Activated T-helper 17 cell treated with anti-CD3 and anti-CD28 coated beads, Interleukin-2, amount 50 U/mL, for 72 hours (primary cell): ENCODE measurements at regions not wholly inside any gene's neighbourhood (a gene's known extent, or its start where the extent isn't known, plus 50 kb on each side); places are given as distances from the start of the nearest gene placed in this dataset.

Source experiments
- ATAC-seq: fragments of 150-1000 bp; cut with Tn5 transposase; replicated peaks from 2 replicates; pipeline ENCODE4 v1.10.0; 2021; ENCODE audit warnings: mild to moderate bottlenecking, moderate library complexity
- H3K27ac Mint-ChIP-seq: one replicate; pipeline ENCODE4 v1.8.0; 2022; ENCODE audit warnings: mixed read lengths
- H3K27me3 Mint-ChIP-seq: one replicate; pipeline ENCODE4 v1.8.0; 2022; ENCODE audit warnings: mixed read lengths
- H3K36me3 Mint-ChIP-seq: one replicate; pipeline ENCODE4 v1.8.0; 2022; ENCODE audit warnings: low read depth, mild to moderate bottlenecking, mixed read lengths
- H3K4me1 Mint-ChIP-seq: one replicate; pipeline ENCODE4 v1.8.0; 2022; ENCODE audit warnings: mixed read lengths
- H3K4me3 Mint-ChIP-seq: one replicate; pipeline ENCODE4 v1.8.0; 2022; ENCODE audit warnings: mild to moderate bottlenecking, mixed read lengths
- H3K9me3 Mint-ChIP-seq: one replicate; pipeline ENCODE4 v1.8.0; 2022; ENCODE audit warnings: mixed read lengths

GRCh38 chr15:94791008-94791407 lies 559.6 kb downstream of the MCTP2 start:
- Mint-ChIP-seq H3K36me3 (no peaks in the 10 kb centered on the region), H3K9me3 (peaks cover 16% of the 10 kb centered on the region), H3K27me3 (peaks cover 4% of the 10 kb centered on the region), H3K27ac (no peak overlapping the region), H3K4me1 (no peaks in the 10 kb centered on the region), H3K4me3 (no peak overlapping the region)
- no peak for ATAC-seq

- ATAC-seq = no peak
- H3K27ac Mint-ChIP-seq = no peak overlapping the region
- no peaks in the 10 kb centered on the region for H3K4me1 Mint-ChIP-seq
- H3K36me3 Mint-ChIP-seq = no peaks in the 10 kb centered on the region
- no peak overlapping the region for H3K4me3 Mint-ChIP-seq
- peaks cover 4% of the 10 kb centered on the region for H3K27me3 Mint-ChIP-seq
- H3K9me3 Mint-ChIP-seq = peaks cover 16% of the 10 kb centered on the region
Measured at GRCh38 chr15:94791510-94791909, 560.1 kb downstream of the MCTP2 start.

- no peak for ATAC-seq
- no peak overlapping the region for H3K27ac Mint-ChIP-seq
- no peaks in the 10 kb centered on the region for H3K36me3 Mint-ChIP-seq
- H3K4me3 Mint-ChIP-seq = no peak overlapping the region
- H3K9me3 Mint-ChIP-seq = peaks cover 16% of the 10 kb centered on the region
- H3K4me1 Mint-ChIP-seq = no peaks in the 10 kb centered on the region
- peaks cover 4% of the 10 kb centered on the region for H3K27me3 Mint-ChIP-seq
Measured at GRCh38 chr15:94792196-94792595, 560.8 kb downstream of the MCTP2 start.

DNA sequence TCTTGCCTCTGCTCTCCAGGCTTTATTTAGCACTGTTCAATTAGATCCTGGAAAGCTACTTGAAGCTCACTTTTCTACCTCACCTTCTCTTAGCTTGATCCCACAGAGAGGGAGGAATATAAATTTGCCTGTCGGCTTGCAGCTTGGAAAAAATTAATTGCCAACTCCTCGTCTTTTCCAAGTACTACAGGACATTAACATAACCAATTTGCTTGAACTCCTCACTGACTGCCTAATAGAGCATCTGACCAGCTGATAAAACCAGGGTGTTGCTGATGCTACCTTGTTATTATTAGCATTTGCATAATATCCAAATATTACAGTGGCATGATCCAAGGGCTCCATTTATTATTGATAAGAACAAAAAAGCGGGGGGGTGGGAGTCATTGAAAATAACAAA lies 561.8 kb downstream of the MCTP2 start:
- H3K36me3 Mint-ChIP-seq = no peaks in the 10 kb centered on the region
- peaks cover 4% of the 10 kb centered on the region for H3K27me3 Mint-ChIP-seq
- ATAC-seq = no peak
- H3K4me1 Mint-ChIP-seq = no peaks in the 10 kb centered on the region
- peaks cover 13% of the 10 kb centered on the region for H3K9me3 Mint-ChIP-seq
- no peak overlapping the region for H3K4me3 Mint-ChIP-seq
- no peak overlapping the region for H3K27ac Mint-ChIP-seq

- no peak for ATAC-seq
- Mint-ChIP-seq H3K4me3 (no peak overlapping the region), H3K27ac (no peak overlapping the region), H3K36me3 (no peaks in the 10 kb centered on the region), H3K9me3 (peaks cover 12% of the 10 kb centered on the region), H3K27me3 (peaks cover 4% of the 10 kb centered on the region), H3K4me1 (no peaks in the 10 kb centered on the region)
Measured at GRCh38 chr15:94793641-94794040, 562.3 kb downstream of the MCTP2 start.

GRCh38 chr15:94804613-94805012 lies 573.3 kb downstream of the MCTP2 start:
- H3K4me1 Mint-ChIP-seq = no peaks in the 10 kb centered on the region
- no peak overlapping the region for H3K27ac Mint-ChIP-seq
- ATAC-seq = no peak
- H3K9me3 Mint-ChIP-seq = peaks cover 8% of the 10 kb centered on the region
- H3K4me3 Mint-ChIP-seq = no peak overlapping the region
- no peaks in the 10 kb centered on the region for H3K36me3 Mint-ChIP-seq
- peaks cover 4% of the 10 kb centered on the region for H3K27me3 Mint-ChIP-seq

- no peaks in the 10 kb centered on the region for H3K36me3 Mint-ChIP-seq
- no peak for ATAC-seq
- H3K4me1 Mint-ChIP-seq = no peaks in the 10 kb centered on the region
- H3K27me3 Mint-ChIP-seq = no peaks in the 10 kb centered on the region
- no peak overlapping the region for H3K4me3 Mint-ChIP-seq
- no peaks in the 10 kb centered on the region for H3K9me3 Mint-ChIP-seq
- no peak overlapping the region for H3K27ac Mint-ChIP-seq
Measured at GRCh38 chr15:94815110-94815731, 583.9 kb downstream of the MCTP2 start.

GRCh38 chr15:94815914-94816313 lies 584.6 kb downstream of the MCTP2 start:
- no peak for ATAC-seq
- no peak overlapping the region for H3K4me3 Mint-ChIP-seq
- H3K36me3 Mint-ChIP-seq = no peaks in the 10 kb centered on the region
- H3K27ac Mint-ChIP-seq = no peak overlapping the region
- H3K27me3 Mint-ChIP-seq = no peaks in the 10 kb centered on the region
- no peaks in the 10 kb centered on the region for H3K9me3 Mint-ChIP-seq
- no peaks in the 10 kb centered on the region for H3K4me1 Mint-ChIP-seq

DNA sequence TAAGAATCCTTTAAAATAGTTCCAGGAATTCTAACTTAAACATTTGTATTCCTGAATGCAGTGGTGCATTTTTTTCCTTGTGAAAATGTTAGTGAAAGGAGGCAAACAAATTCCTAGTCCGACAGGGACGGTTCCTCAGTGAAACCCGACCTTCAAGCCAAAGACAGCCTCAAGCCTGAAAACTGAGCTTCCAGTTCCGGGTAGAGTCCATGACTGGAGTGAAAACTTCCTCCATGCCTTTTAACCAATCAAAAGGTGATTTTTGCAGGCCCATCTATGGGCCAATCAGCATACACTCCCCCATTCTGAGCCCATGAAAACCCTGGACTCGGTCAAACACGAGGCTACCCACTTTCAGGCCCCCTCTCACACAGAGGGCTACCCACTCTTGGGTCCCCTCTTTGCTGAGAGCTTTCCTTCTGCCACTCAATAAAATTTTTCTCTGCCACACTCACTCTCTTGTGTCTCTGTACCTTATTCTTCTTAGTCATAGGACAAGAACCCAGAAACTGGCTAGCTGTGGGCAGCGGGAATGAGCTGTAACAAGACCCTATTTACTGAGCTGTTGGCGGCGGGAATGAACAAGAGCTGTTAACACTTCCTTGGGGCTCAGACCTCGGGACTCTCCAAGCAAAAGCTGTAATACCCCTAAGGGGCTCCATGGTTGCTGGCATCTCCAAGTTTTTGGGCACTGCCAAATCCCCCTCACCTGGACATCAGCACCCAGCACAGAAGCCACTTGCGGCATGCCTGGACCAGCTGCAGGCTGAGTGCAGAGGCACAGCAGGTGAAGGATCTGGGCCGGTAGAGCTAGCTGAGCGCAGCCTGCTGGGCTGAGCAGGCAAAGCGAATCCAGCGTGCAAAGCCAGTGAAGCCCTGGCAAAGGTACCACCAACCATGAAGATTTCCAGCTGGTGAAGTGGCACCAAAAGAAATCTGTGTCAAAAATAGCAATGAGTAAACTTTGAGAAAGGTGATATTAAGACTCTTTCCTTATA lies 598.8 kb downstream of the MCTP2 start:
- no peak for ATAC-seq
- no peak overlapping the region for H3K4me3 Mint-ChIP-seq
- H3K36me3 Mint-ChIP-seq = no peaks in the 10 kb centered on the region
- no peaks in the 10 kb centered on the region for H3K4me1 Mint-ChIP-seq
- no peak overlapping the region for H3K27ac Mint-ChIP-seq
- H3K9me3 Mint-ChIP-seq = peaks cover 7% of the 10 kb centered on the region
- H3K27me3 Mint-ChIP-seq = no peaks in the 10 kb centered on the region

DNA sequence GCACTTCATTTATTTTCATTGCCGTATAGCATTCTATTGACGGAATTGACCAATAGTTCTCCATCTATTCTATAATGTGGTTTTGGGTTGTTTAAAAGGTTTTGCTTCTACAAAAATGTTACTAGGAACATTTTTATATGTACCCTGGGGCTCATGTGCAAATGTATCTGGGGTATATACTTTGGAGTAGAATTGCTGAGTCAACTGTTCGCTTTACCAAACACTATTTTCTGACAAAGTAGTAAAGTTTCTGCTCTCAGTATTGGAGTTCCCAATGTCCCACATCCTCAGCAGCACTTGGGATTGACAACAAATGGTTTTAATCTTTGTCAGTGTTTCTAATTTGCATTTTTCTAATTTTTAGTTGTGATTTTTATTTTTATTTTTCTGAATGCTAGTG lies 602.6 kb downstream of the MCTP2 start:
- no peaks in the 10 kb centered on the region for H3K4me1 Mint-ChIP-seq
- H3K36me3 Mint-ChIP-seq = no peaks in the 10 kb centered on the region
- H3K27ac Mint-ChIP-seq = no peak overlapping the region
- H3K4me3 Mint-ChIP-seq = no peak overlapping the region
- peaks cover 4% of the 10 kb centered on the region for H3K9me3 Mint-ChIP-seq
- H3K27me3 Mint-ChIP-seq = no peaks in the 10 kb centered on the region
- no peak for ATAC-seq

DNA sequence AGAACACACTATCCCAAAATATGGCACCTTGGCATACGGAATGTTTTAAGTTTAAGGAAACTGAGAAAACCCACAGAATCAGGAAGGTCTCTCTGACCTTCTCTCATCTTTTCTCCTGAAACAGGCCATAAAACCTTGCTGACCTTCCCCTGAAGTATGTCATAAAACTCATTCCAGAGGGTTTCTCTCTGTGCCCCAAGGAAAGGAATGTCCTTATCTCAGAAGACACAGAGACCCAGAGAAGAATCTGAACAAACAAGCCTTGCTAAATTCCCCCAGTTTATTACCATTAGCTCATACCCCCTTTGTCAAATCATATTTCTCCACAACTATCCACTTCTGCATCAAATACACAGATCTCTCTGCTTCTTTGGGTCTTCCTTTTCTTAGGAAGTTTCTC lies 603.1 kb downstream of the MCTP2 start:
- Mint-ChIP-seq H3K4me3 (no peak overlapping the region), H3K27me3 (no peaks in the 10 kb centered on the region)
- no peak for ATAC-seq

DNA sequence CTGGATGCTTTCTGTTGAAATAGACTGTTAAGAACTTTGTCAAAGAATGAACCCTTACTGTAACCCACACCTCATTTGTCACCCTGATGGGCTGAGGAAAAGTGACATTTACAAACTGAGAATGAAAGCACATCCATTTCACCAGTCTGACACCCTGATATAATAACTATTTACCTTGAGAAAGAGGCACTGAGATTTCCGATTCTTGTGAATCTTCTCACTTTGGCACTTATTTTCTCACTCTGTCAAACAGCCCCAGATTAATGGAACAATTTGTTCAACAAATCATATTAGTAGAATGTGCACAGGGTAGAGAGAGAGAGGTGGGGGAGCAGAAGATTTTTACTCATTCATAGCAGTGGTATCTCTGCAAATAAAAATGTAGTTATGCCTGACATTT lies 606.9 kb downstream of the MCTP2 start:
- no peak for ATAC-seq

More for the DNA sequence above, 603.1 kb downstream of the MCTP2 start:
- Mint-ChIP-seq H3K4me1 (no peaks in the 10 kb centered on the region), H3K27ac (no peak overlapping the region), H3K36me3 (no peaks in the 10 kb centered on the region), H3K9me3 (peaks cover 4% of the 10 kb centered on the region)

GRCh38 chr15:94840794-94841783 lies 609.7 kb downstream of the MCTP2 start:
- no peak overlapping the region for H3K4me3 Mint-ChIP-seq
- no peaks in the 10 kb centered on the region for H3K4me1 Mint-ChIP-seq
- no peak overlapping the region for H3K27ac Mint-ChIP-seq
- no peaks in the 10 kb centered on the region for H3K36me3 Mint-ChIP-seq
- ATAC-seq = no peak
- H3K27me3 Mint-ChIP-seq = peaks cover 33% of the 10 kb centered on the region
- H3K9me3 Mint-ChIP-seq = peaks cover 4% of the 10 kb centered on the region

More for the DNA sequence above, 606.9 kb downstream of the MCTP2 start:
- Mint-ChIP-seq H3K4me1 (no peaks in the 10 kb centered on the region), H3K27ac (no peak overlapping the region), H3K27me3 (peaks cover 13% of the 10 kb centered on the region), H3K36me3 (no peaks in the 10 kb centered on the region), H3K4me3 (no peak overlapping the region), H3K9me3 (peaks cover 4% of the 10 kb centered on the region)

- peaks cover 41% of the 10 kb centered on the region for H3K27me3 Mint-ChIP-seq
- H3K4me3 Mint-ChIP-seq = no peak overlapping the region
- H3K36me3 Mint-ChIP-seq = no peaks in the 10 kb centered on the region
- ATAC-seq = no peak
- no peak overlapping the region for H3K27ac Mint-ChIP-seq
- H3K4me1 Mint-ChIP-seq = no peaks in the 10 kb centered on the region
- H3K9me3 Mint-ChIP-seq = peaks cover 9% of the 10 kb centered on the region
Measured at GRCh38 chr15:94843060-94843459, 611.7 kb downstream of the MCTP2 start.
